SK-N-SH (cell line): ENCODE measurements at regions not wholly inside any gene's neighbourhood (a gene's known extent, or its start where the extent isn't known, plus 50 kb on each side); places are given as distances from the start of the nearest gene placed in this dataset.

Experiments used
- CTCF ChIA-PET: fragments of 300-600, 350-600 bp; formaldehyde crosslinking; extraction: SDS; loops from one replicate; lab custom pipeline; 2021; lab: Yijun Ruan, JAX
- POLR2A ChIA-PET: fragments of 350-600 bp; sonication (Branson Sonifier 250); formaldehyde crosslinking; extraction: SDS; loops from one replicate; lab custom pipeline; 2020; ENCODE audit warnings: antibody characterized with exemption, inconsistent platforms; lab: Yijun Ruan, JAX
- DNase-seq: peaks from one replicate; pipeline ENCODE4 v3.0.0; 2012
- H2AFZ ChIP-seq: fragments of 200-600 bp; sonication (generic); 2 replicates; pipeline ENCODE4 v1.8.1; 2016; ENCODE audit warnings: antibody characterized with exemption, mild to moderate bottlenecking, low read depth
- H3F3A ChIP-seq: fragments of 200-600 bp; sonication (generic); replicated peaks from 2 replicates; pipeline ENCODE3; 2016; ENCODE audit warnings: antibody characterized with exemption, mild to moderate bottlenecking; ENCODE audit not compliant: insufficient read depth
- H3K27ac ChIP-seq, 2 experiments: fragments of 200-500 bp in 1 of 2; fragments of 200-600 bp in 1 of 2; sonication (Bioruptor generic) in 1 of 2; sonication (generic), shearing (Covaris generic) in 1 of 2; 2 replicates each; pipeline versions ENCODE4 v1.5.1 to v1.6.1; 2014 to 2016; ENCODE audit warnings: low read depth in 2 of 2, inconsistent platforms in 1 of 2, low read length in 1 of 2, mild to moderate bottlenecking in 1 of 2, mixed read lengths in 1 of 2
- H3K27me3 ChIP-seq: fragments of 200-600 bp; sonication (generic), shearing (Covaris generic); 2 replicates; pipeline ENCODE4 v1.6.1; 2016; ENCODE audit warnings: mixed run types; ENCODE audit not compliant: insufficient read depth
- H3K36me3 ChIP-seq, 2 experiments: fragments of 200-500 bp in 1 of 2; fragments of 200-600 bp in 1 of 2; sonication (Bioruptor generic) in 1 of 2; sonication (generic) in 1 of 2; replicated peaks in 1 of 2; 2 replicates each; pipeline versions ENCODE3 to v1.5.1; 2014 to 2016; ENCODE audit warnings: low read length in 1 of 2, mild to moderate bottlenecking in 1 of 2; ENCODE audit not compliant: insufficient read depth in 2 of 2, control insufficient read depth in 1 of 2
- H3K4me1 ChIP-seq, 2 experiments: fragments of 200-500 bp in 1 of 2; fragments of 200-600 bp in 1 of 2; sonication (Bioruptor generic) in 1 of 2; sonication (generic), shearing (Covaris generic) in 1 of 2; 2 replicates each; pipeline versions ENCODE4 v1.5.1 to v1.6.1; 2014 to 2016; ENCODE audit warnings: low read depth in 1 of 2, low read length in 1 of 2, mixed run types in 1 of 2; ENCODE audit not compliant: insufficient read depth in 2 of 2, control insufficient read depth in 1 of 2
- H3K4me2 ChIP-seq: fragments of 200-600 bp; sonication (generic), shearing (Covaris generic); 2 replicates; pipeline ENCODE4 v1.6.1; 2017; ENCODE audit warnings: mixed run types
- H3K4me3 ChIP-seq, 2 experiments: fragments of 200-500 bp in 1 of 2; fragments of 200-600 bp in 1 of 2; sonication (Bioruptor generic) in 1 of 2; sonication (generic), shearing (Covaris generic) in 1 of 2; 2 replicates each; pipeline versions ENCODE4 v1.5.1 to v1.8.1; 2014 to 2016; ENCODE audit warnings: low read depth in 2 of 2, inconsistent platforms in 1 of 2, low read length in 1 of 2, mild to moderate bottlenecking in 1 of 2, mixed read lengths in 1 of 2, moderate library complexity in 1 of 2
- H3K79me2 ChIP-seq: fragments of 200-600 bp; sonication (generic); 2 replicates; pipeline ENCODE4 v1.8.1; 2017; ENCODE audit warnings: mild to moderate bottlenecking; ENCODE audit not compliant: insufficient read depth
- H3K9ac ChIP-seq: fragments of 200-600 bp; sonication (generic); 2 replicates; pipeline ENCODE4 v1.6.1; 2017; ENCODE audit warnings: mixed run types
- H3K9me2 ChIP-seq: fragments of 200-600 bp; sonication (generic); 2 replicates; pipeline ENCODE4 v1.6.1; 2017; ENCODE audit warnings: mixed run types
- H3K9me3 ChIP-seq: fragments of 200-600 bp; sonication (generic); 2 replicates; pipeline ENCODE4 v1.6.1; 2017; ENCODE audit warnings: mixed run types, mild to moderate bottlenecking, moderate library complexity
- H4K20me1 ChIP-seq: fragments of 200-600 bp; sonication (generic); 2 replicates; pipeline ENCODE4 v1.6.1; 2017; ENCODE audit warnings: mild to moderate bottlenecking, mixed run types; ENCODE audit not compliant: insufficient read depth
- CHD2 ChIP-seq: fragments of 150-350 bp; IDR thresholded peaks from 2 replicates; pipeline ENCODE4 v1.6.1; 2018; ENCODE audit warnings: low read length; ENCODE audit not compliant: partially characterized antibody
- ELF1 ChIP-seq: IDR thresholded peaks from 2 replicates; pipeline ENCODE4 v1.4.0; 2012
- EZH2phosphoT487 ChIP-seq: fragments of 200-600 bp; sonication (generic); IDR thresholded peaks from 2 replicates; pipeline ENCODE4 v1.6.1; 2017; ENCODE audit warnings: low read depth, mixed run types, mild to moderate bottlenecking, antibody characterized with exemption, moderate library complexity, borderline replicate concordance
- FOSL2 ChIP-seq: IDR thresholded peaks from 2 replicates; pipeline ENCODE4 v1.4.0; 2012; ENCODE audit warnings: low read depth, mild to moderate bottlenecking, moderate library complexity, borderline replicate concordance
- FOXJ3 ChIP-seq: sonication (generic); formaldehyde crosslinking; IDR thresholded peaks from 2 replicates; pipeline ENCODE4 v1.5.1; 2020; ENCODE audit warnings: mild to moderate bottlenecking, missing genetic modification reagents
- GABPA ChIP-seq: IDR thresholded peaks from 2 replicates; pipeline ENCODE4 v1.4.0; 2012; ENCODE audit warnings: low read depth, mild to moderate bottlenecking
- GATA2 ChIP-seq: sonication (generic); formaldehyde crosslinking; IDR thresholded peaks from 2 replicates; pipeline ENCODE4 v1.5.0; 2020; ENCODE audit warnings: mild to moderate bottlenecking, missing genetic modification reagents
- MXI1 ChIP-seq: IDR thresholded peaks from 2 replicates; pipeline ENCODE4 v1.6.1; 2012; ENCODE audit warnings: mild to moderate bottlenecking, low read depth, low read length, improper control_type of control experiment
- NRF1 ChIP-seq: IDR thresholded peaks from 2 replicates; pipeline ENCODE4 v1.6.1; 2012; ENCODE audit warnings: low read depth, mild to moderate bottlenecking, low read length
- POLR2AphosphoS5 ChIP-seq: IDR thresholded peaks from 2 replicates; pipeline ENCODE4 v1.6.1; 2012; ENCODE audit warnings: low read depth, low read length
- RCOR1 ChIP-seq: fragments of 150-350 bp; IDR thresholded peaks from 2 replicates; pipeline ENCODE4 v1.6.1; 2017; ENCODE audit warnings: antibody characterized with exemption, low read length
- RFX5 ChIP-seq: IDR thresholded peaks from 2 replicates; pipeline ENCODE4 v1.6.1; 2012; ENCODE audit warnings: mild to moderate bottlenecking, improper control_type of control experiment, low read length
- SIN3A ChIP-seq: IDR thresholded peaks from 2 replicates; pipeline ENCODE4 v1.6.1; 2012; ENCODE audit warnings: low read depth, mild to moderate bottlenecking, low read length, moderate library complexity, borderline replicate concordance
- SMC3 ChIP-seq: IDR thresholded peaks from 2 replicates; pipeline ENCODE4 v1.6.1; 2012; ENCODE audit warnings: low read depth, low read length, improper control_type of control experiment
- TAF1 ChIP-seq: IDR thresholded peaks from 2 replicates; pipeline ENCODE4 v1.6.1; 2012; ENCODE audit warnings: low read depth, mild to moderate bottlenecking, low read length, moderate library complexity, borderline replicate concordance
- TCF12 ChIP-seq: IDR thresholded peaks from 2 replicates; pipeline ENCODE4 v1.4.0; 2012
- TEAD4 ChIP-seq: IDR thresholded peaks from 2 replicates; pipeline ENCODE4 v1.4.0; 2012; ENCODE audit warnings: mild to moderate bottlenecking, borderline replicate concordance; ENCODE audit not compliant: insufficient read depth
- YY1 ChIP-seq: IDR thresholded peaks from 2 replicates; pipeline ENCODE4 v1.4.0; 2012; ENCODE audit warnings: low read depth, mild to moderate bottlenecking
- WGBS: methylation state at CpG from one replicate; pipeline ENCODE4 v1.1.6; 2017; ENCODE audit warnings: low lambda C conversion rate; 5-methylcytosine and 5-hydroxymethylcytosine counted together
- TF ChIP-seq, protein P1 (sequence below): fragments of 150-350 bp; IDR thresholded peaks from 2 replicates; pipeline ENCODE4 v1.6.1; 2017; ENCODE audit warnings: antibody characterized with exemption, low read length, low read depth, borderline replicate concordance
- TF ChIP-seq, protein P2 (sequence below): IDR thresholded peaks from 2 replicates; pipeline ENCODE4 v1.6.1; 2012; ENCODE audit warnings: mild to moderate bottlenecking, low read depth, low read length, moderate library complexity
- TF ChIP-seq, protein P3 (sequence below): IDR thresholded peaks from 2 replicates; pipeline ENCODE4 v1.4.0; 2012; ENCODE audit warnings: low read depth
- TF ChIP-seq, protein P4 (sequence below): fragments of 150-350 bp; IDR thresholded peaks from 2 replicates; pipeline ENCODE4 v1.6.1; 2016; ENCODE audit warnings: mild to moderate bottlenecking, low read depth, low read length

DNA sequence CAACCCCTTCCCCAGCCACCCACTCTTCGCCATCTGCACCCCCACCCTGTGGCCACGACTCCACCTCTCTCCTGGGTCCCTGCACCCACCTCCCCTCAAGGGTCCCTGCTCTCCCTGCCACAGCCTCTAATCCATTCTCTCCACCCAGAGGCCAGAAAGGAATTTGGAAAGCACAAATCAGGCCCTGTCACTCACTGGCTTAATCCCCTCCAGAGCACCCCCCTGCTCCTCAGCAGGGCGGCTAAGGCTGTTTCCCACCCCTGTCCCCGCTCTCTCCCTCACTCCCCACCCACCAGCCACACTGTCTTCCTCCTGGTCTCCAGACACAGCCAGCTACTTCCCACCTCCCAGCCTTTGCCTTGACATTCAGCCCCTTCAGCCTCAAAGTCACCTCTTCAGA, 150.0 kb upstream of the LINGO1 start:
- no peak for DNase-seq
- Histone ChIP-seq H3K27ac (no peak overlapping the region), H3K4me3 (no peak overlapping the region), H3K9me2 (no peaks in the 10 kb centered on the region), H3F3A (no peaks in the 10 kb centered on the region), H3K27me3 (peaks cover 11% of the 10 kb centered on the region; the same call in 1 of the 2 replicates), H3K36me3 (no peaks in the 10 kb centered on the region), H3K9me3 (no peaks in the 10 kb centered on the region), H4K20me1 (no peaks in the 10 kb centered on the region), H2AFZ (no peak overlapping the region), H3K79me2 (no peaks in the 10 kb centered on the region), H3K4me1 (no peaks in the 10 kb centered on the region), H3K4me2 (no peak overlapping the region), H3K9ac (no peak overlapping the region)
- ChIA-PET CTCF (interaction anchor here (1.9 kb wide), 1 partner anchor 149 kb away, joined by 7 read pairs; no protein-coding TSS in a partner anchor), POLR2A (no interaction called here)
- 73% methylated on average over 4 of the region's 4 CpGs for WGBS
- TF ChIP-seq CHD2, result no peak
- TF ChIP-seq TEAD4, result no peak

DNA sequence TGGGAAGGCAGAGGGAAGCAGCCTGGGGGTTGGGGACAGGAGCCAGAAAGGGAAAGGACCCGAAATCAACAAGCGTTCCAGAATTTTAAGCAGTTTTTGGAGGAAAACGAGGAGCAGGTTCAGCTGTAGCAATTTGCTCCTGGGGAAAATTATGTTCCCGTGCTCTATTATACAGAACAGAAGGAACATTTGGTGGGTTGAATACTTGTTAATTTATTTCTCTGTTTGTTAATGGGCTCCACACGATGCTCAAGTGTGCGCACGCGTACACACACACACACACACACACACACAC, 149.2 kb upstream of the LINGO1 start:
- no peak overlapping the region for H3K9ac ChIP-seq
- TF ChIP-seq, protein P1, sequence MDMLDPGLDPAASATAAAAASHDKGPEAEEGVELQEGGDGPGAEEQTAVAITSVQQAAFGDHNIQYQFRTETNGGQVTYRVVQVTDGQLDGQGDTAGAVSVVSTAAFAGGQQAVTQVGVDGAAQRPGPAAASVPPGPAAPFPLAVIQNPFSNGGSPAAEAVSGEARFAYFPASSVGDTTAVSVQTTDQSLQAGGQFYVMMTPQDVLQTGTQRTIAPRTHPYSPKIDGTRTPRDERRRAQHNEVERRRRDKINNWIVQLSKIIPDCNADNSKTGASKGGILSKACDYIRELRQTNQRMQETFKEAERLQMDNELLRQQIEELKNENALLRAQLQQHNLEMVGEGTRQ, result no peak
- TF ChIP-seq ELF1, result no peak
- TF ChIP-seq MXI1, result no peak
- TF ChIP-seq, protein P2, sequence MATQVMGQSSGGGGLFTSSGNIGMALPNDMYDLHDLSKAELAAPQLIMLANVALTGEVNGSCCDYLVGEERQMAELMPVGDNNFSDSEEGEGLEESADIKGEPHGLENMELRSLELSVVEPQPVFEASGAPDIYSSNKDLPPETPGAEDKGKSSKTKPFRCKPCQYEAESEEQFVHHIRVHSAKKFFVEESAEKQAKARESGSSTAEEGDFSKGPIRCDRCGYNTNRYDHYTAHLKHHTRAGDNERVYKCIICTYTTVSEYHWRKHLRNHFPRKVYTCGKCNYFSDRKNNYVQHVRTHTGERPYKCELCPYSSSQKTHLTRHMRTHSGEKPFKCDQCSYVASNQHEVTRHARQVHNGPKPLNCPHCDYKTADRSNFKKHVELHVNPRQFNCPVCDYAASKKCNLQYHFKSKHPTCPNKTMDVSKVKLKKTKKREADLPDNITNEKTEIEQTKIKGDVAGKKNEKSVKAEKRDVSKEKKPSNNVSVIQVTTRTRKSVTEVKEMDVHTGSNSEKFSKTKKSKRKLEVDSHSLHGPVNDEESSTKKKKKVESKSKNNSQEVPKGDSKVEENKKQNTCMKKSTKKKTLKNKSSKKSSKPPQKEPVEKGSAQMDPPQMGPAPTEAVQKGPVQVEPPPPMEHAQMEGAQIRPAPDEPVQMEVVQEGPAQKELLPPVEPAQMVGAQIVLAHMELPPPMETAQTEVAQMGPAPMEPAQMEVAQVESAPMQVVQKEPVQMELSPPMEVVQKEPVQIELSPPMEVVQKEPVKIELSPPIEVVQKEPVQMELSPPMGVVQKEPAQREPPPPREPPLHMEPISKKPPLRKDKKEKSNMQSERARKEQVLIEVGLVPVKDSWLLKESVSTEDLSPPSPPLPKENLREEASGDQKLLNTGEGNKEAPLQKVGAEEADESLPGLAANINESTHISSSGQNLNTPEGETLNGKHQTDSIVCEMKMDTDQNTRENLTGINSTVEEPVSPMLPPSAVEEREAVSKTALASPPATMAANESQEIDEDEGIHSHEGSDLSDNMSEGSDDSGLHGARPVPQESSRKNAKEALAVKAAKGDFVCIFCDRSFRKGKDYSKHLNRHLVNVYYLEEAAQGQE, result no peak
- TF ChIP-seq TAF1, result no peak
- TF ChIP-seq, protein P3, sequence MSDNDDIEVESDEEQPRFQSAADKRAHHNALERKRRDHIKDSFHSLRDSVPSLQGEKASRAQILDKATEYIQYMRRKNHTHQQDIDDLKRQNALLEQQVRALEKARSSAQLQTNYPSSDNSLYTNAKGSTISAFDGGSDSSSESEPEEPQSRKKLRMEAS, result no peak
- no peak for TF ChIP-seq SIN3A
- TF ChIP-seq RCOR1, result no peak
- TF ChIP-seq FOXJ3 (CRISPR knock-in tag), result no peak
- TF ChIP-seq TCF12, result no peak
- TF ChIP-seq, protein P4, sequence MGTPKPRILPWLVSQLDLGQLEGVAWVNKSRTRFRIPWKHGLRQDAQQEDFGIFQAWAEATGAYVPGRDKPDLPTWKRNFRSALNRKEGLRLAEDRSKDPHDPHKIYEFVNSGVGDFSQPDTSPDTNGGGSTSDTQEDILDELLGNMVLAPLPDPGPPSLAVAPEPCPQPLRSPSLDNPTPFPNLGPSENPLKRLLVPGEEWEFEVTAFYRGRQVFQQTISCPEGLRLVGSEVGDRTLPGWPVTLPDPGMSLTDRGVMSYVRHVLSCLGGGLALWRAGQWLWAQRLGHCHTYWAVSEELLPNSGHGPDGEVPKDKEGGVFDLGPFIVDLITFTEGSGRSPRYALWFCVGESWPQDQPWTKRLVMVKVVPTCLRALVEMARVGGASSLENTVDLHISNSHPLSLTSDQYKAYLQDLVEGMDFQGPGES, result no peak
- no peak for TF ChIP-seq EZH2phosphoT487
- no peak for TF ChIP-seq SMC3
- TF ChIP-seq YY1, result no peak
- no peak for TF ChIP-seq NRF1
- TF ChIP-seq GATA2 (CRISPR knock-in tag), result no peak
- TF ChIP-seq RFX5, result no peak
- TF ChIP-seq FOSL2, result no peak
- no peak for TF ChIP-seq POLR2AphosphoS5
- no peak for TF ChIP-seq GABPA
- H3K9me3 ChIP-seq, result no peaks in the 10 kb centered on the region
- H3K79me2 ChIP-seq, result no peaks in the 10 kb centered on the region
- no peaks in the 10 kb centered on the region for H3K9me2 ChIP-seq
- H3K36me3 ChIP-seq, result no peaks in the 10 kb centered on the region
- peaks cover 11% of the 10 kb centered on the region; the same call in 1 of the 2 replicates for H3K27me3 ChIP-seq
- no peak for DNase-seq
- no peaks in the 10 kb centered on the region for H3F3A ChIP-seq
- H3K4me1 ChIP-seq, result no peaks in the 10 kb centered on the region
- WGBS, result 67% methylated on average over 8 of the region's 8 CpGs
- no peak overlapping the region for H3K4me2 ChIP-seq
- H2AFZ ChIP-seq, result no peak overlapping the region
- H3K4me3 ChIP-seq, result no peak overlapping the region
- ChIA-PET POLR2A (no interaction called here), CTCF (interaction anchor here (0.9 to 2.8 kb wide), 4 partner anchors 8 to 40 kb away, joined by 3 to 9 read pairs (median 4); no protein-coding TSS in a partner anchor)
- H3K27ac ChIP-seq, result no peak overlapping the region
- no peaks in the 10 kb centered on the region for H4K20me1 ChIP-seq
